Erythroblast (primary cell): ENCODE measurements at regions not wholly inside any gene's neighbourhood (a gene's known extent, or its start where the extent isn't known, plus 50 kb on each side); places are given as distances from the start of the nearest gene placed in this dataset.

Source experiments
- GATA1 ChIP-seq: IDR thresholded peaks from 2 replicates; pipeline ENCODE4 v1.6.1; 2011; ENCODE audit warnings: low read depth, mild to moderate bottlenecking, control low read depth, low read length, moderate library complexity
- POLR2A ChIP-seq: IDR thresholded peaks from 2 replicates; pipeline ENCODE4 v1.6.1; 2011; ENCODE audit warnings: mild to moderate bottlenecking, low read length

DNA sequence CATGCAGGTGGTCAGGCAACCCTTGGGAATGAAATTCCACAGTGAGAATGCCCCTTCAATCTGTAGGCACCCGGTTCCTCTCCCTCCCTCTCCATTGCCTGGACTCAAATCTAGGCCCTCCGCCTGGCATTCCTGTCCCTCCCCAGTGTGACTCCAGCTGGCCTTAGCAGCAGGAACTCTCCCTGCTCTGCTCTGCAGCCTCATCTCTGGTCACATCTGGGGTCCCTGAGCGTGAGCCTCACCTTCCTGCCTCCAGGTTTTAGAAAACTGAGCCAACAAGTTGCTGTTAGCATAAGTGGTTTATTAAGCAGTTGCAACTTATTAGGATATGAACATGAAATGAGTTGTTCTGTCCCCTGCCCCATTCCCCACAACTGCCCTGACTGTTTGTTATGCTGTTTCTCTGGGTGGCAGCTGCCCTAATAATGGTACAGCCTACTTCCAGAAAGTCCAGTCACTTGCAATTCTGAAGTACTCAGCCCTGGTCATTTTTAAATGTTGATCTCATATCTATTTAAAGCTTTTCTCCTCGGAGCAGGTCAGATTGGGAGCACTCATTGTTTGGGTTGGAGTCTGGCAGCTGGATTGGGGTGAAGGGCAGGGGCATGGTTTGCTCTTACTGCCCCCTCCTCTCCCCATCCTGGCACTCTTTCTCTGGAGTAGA is 63.0 kb upstream of the ANKRD34C start:
- TF ChIP-seq POLR2A, result no peak
- no peak for TF ChIP-seq GATA1
